GM19324 (cell line): ENCODE measurements at regions not wholly inside any gene's neighbourhood (a gene's known extent, or its start where the extent isn't known, plus 50 kb on each side); places are given as distances from the start of the nearest gene placed in this dataset.
"Not testable (repeated sequence)": the region's sequence is repeated elsewhere in the genome, so short reads cannot be mapped to it uniquely, and the experiment has no call there.

Experiments used
- ATAC-seq: cut with Tn5 transposase; IDR thresholded peaks from one replicate; pipeline ENCODE4 v1.9.1; 2021; ENCODE audit warnings: mild to moderate bottlenecking, moderate library complexity; ENCODE audit not compliant: unreplicated experiment, low FRiP score

- no peak for ATAC-seq
Observed at GRCh38 chr3:26049951-26050350, 260.1 kb downstream of the OXSM start.

GRCh38 chr3:26050776-26051175 lies 260.9 kb downstream of the OXSM start:
- ATAC-seq = no peak

- no peak for ATAC-seq
Observed at GRCh38 chr3:26058901-26059321, 269.0 kb downstream of the OXSM start.

GRCh38 chr3:26061947-26062346 lies 272.1 kb downstream of the OXSM start:
- no peak for ATAC-seq

- no peak for ATAC-seq
Observed at GRCh38 chr3:26064297-26064696, 274.4 kb downstream of the OXSM start.

- no peak for ATAC-seq
Observed at GRCh38 chr3:26068890-26069289, 279.0 kb downstream of the OXSM start.

GRCh38 chr3:26070854-26071253 lies 281.0 kb downstream of the OXSM start:
- ATAC-seq = no peak

- ATAC-seq = no peak
Observed at GRCh38 chr3:26074080-26074479, 284.2 kb downstream of the OXSM start.

GRCh38 chr3:26078539-26078938 lies 288.6 kb downstream of the OXSM start:
- ATAC-seq = no peak

- no peak for ATAC-seq
Observed at GRCh38 chr3:26081166-26081565, 291.3 kb downstream of the OXSM start.

GRCh38 chr3:26081806-26082205 lies 291.9 kb downstream of the OXSM start:
- ATAC-seq = no peak

GRCh38 chr3:26082911-26083310 lies 293.0 kb downstream of the OXSM start:
- ATAC-seq = no peak

- ATAC-seq = no peak
Observed at GRCh38 chr3:26084629-26085028, 294.7 kb downstream of the OXSM start.

- no peak for ATAC-seq
Observed at GRCh38 chr3:26087751-26088150, 297.9 kb downstream of the OXSM start.

- ATAC-seq = no peak
Observed at GRCh38 chr3:26089249-26089648, 299.4 kb downstream of the OXSM start.

GRCh38 chr3:26090589-26090988 lies 300.7 kb downstream of the OXSM start:
- no peak for ATAC-seq

- ATAC-seq = no peak
Observed at GRCh38 chr3:26091096-26091495, 301.2 kb downstream of the OXSM start.

GRCh38 chr3:26091626-26092025 lies 301.7 kb downstream of the OXSM start:
- no peak for ATAC-seq

GRCh38 chr3:26097111-26097510 lies 307.2 kb downstream of the OXSM start:
- ATAC-seq = not testable (repeated sequence)

GRCh38 chr3:26099692-26100091 lies 309.8 kb downstream of the OXSM start:
- ATAC-seq = no peak

GRCh38 chr3:26100176-26100575 lies 310.3 kb downstream of the OXSM start:
- no peak for ATAC-seq

GRCh38 chr3:26102376-26102775 lies 312.5 kb downstream of the OXSM start:
- ATAC-seq = no peak

- ATAC-seq = no peak
Observed at GRCh38 chr3:26104851-26105251, 315.0 kb downstream of the OXSM start.
